HEK293T (cell line): ENCODE measurements at regions not wholly inside any gene's neighbourhood (a gene's known extent, or its start where the extent isn't known, plus 50 kb on each side); places are given as distances from the start of the nearest gene placed in this dataset.

Source experiments
- FOXM1 ChIP-seq: fragments of 450-650 bp; IDR thresholded peaks from 2 replicates; pipeline ENCODE4 v1.6.1; 2017; ENCODE audit warnings: mild to moderate bottlenecking, borderline replicate concordance
- SP1 ChIP-seq: fragments of 450-650 bp; IDR thresholded peaks from 2 replicates; pipeline ENCODE4 v1.6.1; 2017
- ZNF384 ChIP-seq: fragments of 450-650 bp; IDR thresholded peaks from 2 replicates; pipeline ENCODE4 v1.6.1; 2016

DNA sequence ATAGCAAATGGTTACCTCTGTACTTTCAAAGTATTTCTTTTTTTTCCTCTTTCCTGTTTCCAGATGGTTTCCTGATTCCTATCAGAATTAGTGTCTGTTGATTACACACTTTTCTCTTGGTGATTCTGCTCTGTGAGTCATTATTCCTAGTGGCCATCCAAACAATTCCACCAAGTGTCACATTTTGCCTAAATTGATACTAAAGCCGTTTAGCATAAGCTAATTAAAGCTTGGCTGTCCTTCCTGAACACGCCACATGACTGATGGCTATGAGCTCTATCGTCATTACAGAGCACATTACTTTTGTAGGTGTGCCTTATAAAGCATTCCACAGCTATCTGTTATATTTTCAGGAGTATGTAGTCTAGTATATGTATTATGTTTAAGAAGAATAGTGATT is 671.2 kb downstream of the CDH8 start:
- TF ChIP-seq FOXM1 = no peak
- TF ChIP-seq SP1 = no peak
- no peak for TF ChIP-seq ZNF384
